Frontal cortex (tissue), 3 donors: ENCODE measurements at regions not wholly inside any gene's neighbourhood (a gene's known extent, or its start where the extent isn't known, plus 50 kb on each side); places are given as distances from the start of the nearest gene placed in this dataset.
"Not testable (repeated sequence)": the region's sequence is repeated elsewhere in the genome, so short reads cannot be mapped to it uniquely, and the experiment has no call there.

Source experiments
- DNase-seq, 2 donors: peaks; one replicate each; pipeline ENCODE4 v3.0.0; 2012; ENCODE audit warnings: low spot score in 2 of 2
- FAIRE-seq: peaks from 2 replicates; lab custom pipeline; 2012; peaks lifted over from hg19 to GRCh38; lab: Jason Lieb, UNC
- donor health status: control.
- donor health status: control.
- donor health status: control.

DNA sequence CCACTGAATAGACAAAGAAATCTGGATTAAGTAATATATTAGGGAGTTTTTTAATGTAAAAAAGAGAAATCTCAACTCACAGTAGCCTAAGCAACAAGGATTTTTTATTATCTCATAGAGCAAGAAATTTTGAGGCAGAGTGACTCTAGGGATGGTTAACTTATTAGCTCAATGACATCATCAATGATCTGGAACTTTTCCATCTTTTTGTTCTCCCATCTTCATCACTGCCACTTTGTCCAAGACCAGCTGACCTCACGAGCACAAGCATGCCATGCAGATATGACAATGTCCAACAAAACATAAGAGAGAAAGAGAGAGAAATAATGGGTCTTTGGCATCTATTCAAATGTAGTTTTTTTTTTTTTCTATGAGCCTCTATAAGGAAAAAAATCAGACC is 211.8 kb upstream of the RND3 start:
- no peak for DNase-seq

GRCh38 chr2:150698016-150698661 is 210.7 kb upstream of the RND3 start:
- no peak for FAIRE-seq
- DNase-seq: no peak

More for the DNA sequence above, 211.8 kb upstream of the RND3 start:
- no peak for FAIRE-seq

- DNase-seq (no peak), FAIRE-seq (no peak)
Measured at GRCh38 chr2:150697596-150697995, 210.1 kb upstream of the RND3 start.

GRCh38 chr2:150695451-150696135 is 208.1 kb upstream of the RND3 start:
- DNase-seq (no peak), FAIRE-seq (no peak)

- FAIRE-seq (no peak), DNase-seq (no peak)
Measured at GRCh38 chr2:150693556-150693955, 206.1 kb upstream of the RND3 start.

- FAIRE-seq (no peak), DNase-seq (no peak)
Measured at GRCh38 chr2:150690870-150691269, 203.4 kb upstream of the RND3 start.

DNA sequence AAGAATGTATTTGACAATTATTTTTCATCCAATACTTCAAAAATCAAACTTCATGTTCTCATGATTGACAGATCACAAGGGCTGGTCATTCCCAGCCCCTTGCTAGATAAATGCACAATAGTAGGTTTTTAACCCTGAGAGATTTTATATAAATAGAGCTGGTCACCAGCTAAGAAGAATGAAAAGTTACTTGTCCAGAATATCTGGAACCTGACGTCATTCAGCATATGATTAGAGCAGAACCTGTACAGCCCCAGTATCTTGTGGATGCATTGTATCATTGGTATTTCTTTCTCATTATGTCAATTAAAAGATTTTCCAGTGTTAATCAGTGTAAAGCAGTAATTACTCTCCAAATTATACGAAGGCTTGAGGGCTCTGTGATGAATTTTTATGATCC is 202.8 kb upstream of the RND3 start:
- FAIRE-seq (no peak), DNase-seq (no peak)

- FAIRE-seq (no peak), DNase-seq (no peak)
Measured at GRCh38 chr2:150689590-150689989, 202.1 kb upstream of the RND3 start.

DNA sequence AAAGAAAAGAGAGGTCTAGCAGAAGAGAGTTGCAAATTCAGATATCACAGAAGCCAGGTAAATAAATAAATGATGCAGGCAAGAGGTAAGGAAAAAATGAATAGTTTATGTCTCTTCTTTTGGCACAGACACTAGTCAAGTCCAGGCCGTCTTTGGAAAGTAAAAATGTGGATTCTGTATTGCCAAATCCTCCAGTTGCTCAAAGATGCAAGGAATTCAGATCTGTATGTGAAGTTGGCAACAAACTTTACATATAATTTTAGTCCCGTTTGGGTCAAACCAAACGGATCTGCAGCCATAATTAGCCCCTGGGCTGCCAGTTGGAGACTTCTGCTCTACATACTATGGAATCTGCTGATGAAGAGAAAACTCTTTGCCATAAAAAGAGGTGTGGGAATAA is 200.5 kb upstream of the RND3 start:
- FAIRE-seq: no peak

GRCh38 chr2:150686391-150686790 is 198.9 kb upstream of the RND3 start:
- no peak for FAIRE-seq
- DNase-seq: no peak

More for the DNA sequence above, 200.5 kb upstream of the RND3 start:
- DNase-seq: no peak

GRCh38 chr2:150681120-150681804 is 193.8 kb upstream of the RND3 start:
- FAIRE-seq: no peak
- DNase-seq: no peak

GRCh38 chr2:150679456-150680120 is 192.1 kb upstream of the RND3 start:
- FAIRE-seq (no peak), DNase-seq (no peak)

DNA sequence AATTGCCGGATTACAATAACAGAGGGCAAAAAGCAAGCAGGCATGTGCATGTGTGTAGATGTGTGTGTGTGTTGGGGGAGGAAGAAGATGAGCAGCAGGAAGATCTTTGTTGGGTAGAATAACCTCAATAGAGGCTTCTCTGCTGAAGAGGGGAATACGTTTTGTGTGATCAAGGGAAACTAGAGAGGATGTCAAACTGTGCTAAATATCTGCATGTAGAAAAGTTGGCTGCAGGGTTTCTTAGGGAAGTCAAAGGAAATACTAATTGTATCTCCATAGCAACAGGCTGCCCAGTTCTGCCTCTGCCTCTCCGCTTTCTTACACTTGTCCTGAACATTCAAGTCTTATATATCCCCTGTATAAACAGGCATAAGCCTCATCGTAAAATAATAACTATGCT is 190.1 kb upstream of the RND3 start:
- FAIRE-seq: no peak
- DNase-seq: no peak

- FAIRE-seq: no peak
- no peak for DNase-seq
Measured at GRCh38 chr2:150676747-150677383, 189.4 kb upstream of the RND3 start.

DNA sequence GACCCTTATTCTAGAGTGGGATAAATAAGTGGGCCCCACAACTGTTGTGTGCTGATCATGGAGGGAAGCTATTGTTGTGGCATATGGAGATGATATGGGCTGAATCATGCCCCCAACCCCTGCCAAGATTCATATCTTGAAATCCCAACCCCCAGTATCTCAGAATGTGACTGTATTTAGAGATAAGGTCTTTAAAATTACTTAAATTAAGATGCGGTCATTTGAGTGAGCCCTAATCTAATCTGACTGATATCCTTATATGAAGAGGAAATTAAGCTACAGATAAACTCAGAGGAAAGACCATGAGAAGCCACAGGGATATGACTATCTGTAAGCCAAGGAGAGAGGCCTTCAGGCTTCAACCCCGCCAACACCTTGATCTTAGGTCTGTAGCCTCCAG is 188.3 kb upstream of the RND3 start:
- FAIRE-seq (no peak), DNase-seq (no peak)

GRCh38 chr2:150674283-150674682 is 186.8 kb upstream of the RND3 start:
- DNase-seq: no peak
- no peak for FAIRE-seq

GRCh38 chr2:150672311-150672710 is 184.8 kb upstream of the RND3 start:
- FAIRE-seq (no peak), DNase-seq (no peak)

- FAIRE-seq (no peak), DNase-seq (no peak)
Measured at GRCh38 chr2:150669492-150669891, 182.0 kb upstream of the RND3 start.

DNA sequence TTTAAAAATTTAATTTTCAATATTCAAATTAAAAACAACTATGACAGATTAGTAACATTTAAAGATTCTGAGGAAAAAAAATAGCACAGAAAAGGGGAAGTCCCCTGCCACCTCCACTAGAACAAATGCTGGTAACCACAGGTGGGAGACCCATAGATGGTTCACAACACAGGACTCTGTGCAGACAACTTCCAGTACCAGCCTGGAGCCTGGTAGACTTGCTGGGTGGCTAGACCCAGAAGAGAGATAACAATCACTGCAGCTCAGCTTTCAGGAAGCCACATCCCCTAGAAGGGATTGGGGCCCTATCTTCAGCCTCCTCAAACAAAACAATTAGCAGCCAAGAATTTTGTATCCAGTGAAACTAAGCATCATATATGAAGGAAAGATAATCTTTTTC is 179.6 kb upstream of the RND3 start:
- DNase-seq, FAIRE-seq: not testable (repeated sequence)

DNA sequence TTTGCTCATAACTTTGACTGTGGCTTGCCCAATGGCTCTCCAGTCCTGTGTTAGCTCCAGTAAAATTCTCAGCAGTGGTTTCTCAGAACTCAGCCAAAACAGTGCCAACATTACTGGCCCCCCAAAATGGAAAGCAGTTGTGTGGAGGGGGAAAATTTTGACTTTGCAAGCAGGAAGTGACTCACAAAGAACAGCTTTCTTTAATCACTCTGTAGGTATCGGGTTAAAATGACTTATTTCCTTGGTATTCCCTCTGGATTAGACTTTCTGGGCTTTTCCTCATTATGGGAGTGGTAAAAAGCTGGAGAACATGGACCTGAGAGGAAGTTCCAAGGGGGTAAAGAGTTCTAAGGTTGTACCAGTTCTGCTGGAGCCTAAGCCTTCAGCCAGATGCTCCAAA is 175.7 kb upstream of the RND3 start:
- no peak for FAIRE-seq

More for the DNA sequence above, 175.7 kb upstream of the RND3 start:
- no peak for DNase-seq
